Cardiac fibroblast (primary cell): ENCODE measurements at regions not wholly inside any gene's neighbourhood (a gene's known extent, or its start where the extent isn't known, plus 50 kb on each side); places are given as distances from the start of the nearest gene placed in this dataset.

ENCODE experiments used
- DNase-seq, 2 donors: peaks; one replicate each; pipeline versions ENCODE4 v3.0.0 to v3.0.0-alpha.2; 2010; ENCODE audit warnings: low read depth in 2 of 2
- H3K4me3 ChIP-seq, 2 donors: replicated peaks in 1 of 2; 1 replicate in 1 of 2; 2 replicates in 1 of 2; pipeline ENCODE4 v1.5.1; 2011; ENCODE audit warnings: low read depth in 2 of 2, low read length in 2 of 2, mild to moderate bottlenecking in 2 of 2, moderate library complexity in 1 of 2
- TF ChIP-seq, protein P1 (sequence below): IDR thresholded peaks from one replicate; pipeline ENCODE4 v1.5.1; 2011; ENCODE audit warnings: low read depth, mild to moderate bottlenecking, low read length, inconsistent platforms

GRCh38 chr11:116207421-116208141 lies 565.2 kb downstream of the BUD13 start:
- TF ChIP-seq, protein P1, sequence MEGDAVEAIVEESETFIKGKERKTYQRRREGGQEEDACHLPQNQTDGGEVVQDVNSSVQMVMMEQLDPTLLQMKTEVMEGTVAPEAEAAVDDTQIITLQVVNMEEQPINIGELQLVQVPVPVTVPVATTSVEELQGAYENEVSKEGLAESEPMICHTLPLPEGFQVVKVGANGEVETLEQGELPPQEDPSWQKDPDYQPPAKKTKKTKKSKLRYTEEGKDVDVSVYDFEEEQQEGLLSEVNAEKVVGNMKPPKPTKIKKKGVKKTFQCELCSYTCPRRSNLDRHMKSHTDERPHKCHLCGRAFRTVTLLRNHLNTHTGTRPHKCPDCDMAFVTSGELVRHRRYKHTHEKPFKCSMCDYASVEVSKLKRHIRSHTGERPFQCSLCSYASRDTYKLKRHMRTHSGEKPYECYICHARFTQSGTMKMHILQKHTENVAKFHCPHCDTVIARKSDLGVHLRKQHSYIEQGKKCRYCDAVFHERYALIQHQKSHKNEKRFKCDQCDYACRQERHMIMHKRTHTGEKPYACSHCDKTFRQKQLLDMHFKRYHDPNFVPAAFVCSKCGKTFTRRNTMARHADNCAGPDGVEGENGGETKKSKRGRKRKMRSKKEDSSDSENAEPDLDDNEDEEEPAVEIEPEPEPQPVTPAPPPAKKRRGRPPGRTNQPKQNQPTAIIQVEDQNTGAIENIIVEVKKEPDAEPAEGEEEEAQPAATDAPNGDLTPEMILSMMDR: no peak
- no peak for DNase-seq
- H3K4me3 ChIP-seq: no peak overlapping the region

DNA sequence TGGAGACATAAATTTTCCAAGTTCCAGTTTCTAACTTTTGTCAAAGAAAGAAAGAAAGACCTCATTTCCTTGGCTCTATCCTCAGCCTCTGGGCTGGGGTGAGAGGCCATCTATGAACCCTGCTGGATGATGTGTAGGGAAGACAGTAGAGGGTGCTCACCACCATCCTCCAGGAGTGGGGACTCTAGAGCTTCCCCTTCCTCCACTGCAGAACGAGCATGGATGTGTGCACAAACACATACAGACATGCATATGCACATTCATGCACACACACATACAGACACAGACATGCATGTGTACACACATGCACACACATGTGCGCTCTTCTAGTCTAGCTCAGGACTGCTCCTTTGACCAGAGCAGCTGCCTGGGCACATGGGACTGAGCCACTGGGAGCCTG lies 565.8 kb downstream of the BUD13 start:
- no peak for DNase-seq
- no peak overlapping the region for H3K4me3 ChIP-seq
- TF ChIP-seq, protein P1: no peak

- DNase-seq: no peak
- TF ChIP-seq, protein P1: no peak
- no peak overlapping the region for H3K4me3 ChIP-seq
These were observed 569.9 kb downstream of the BUD13 start for GRCh38 chr11:116202922-116203321.

- no peak overlapping the region for H3K4me3 ChIP-seq
- TF ChIP-seq, protein P1: no peak
- no peak for DNase-seq
These were observed 572.2 kb downstream of the BUD13 start for GRCh38 chr11:116200564-116200963.

DNA sequence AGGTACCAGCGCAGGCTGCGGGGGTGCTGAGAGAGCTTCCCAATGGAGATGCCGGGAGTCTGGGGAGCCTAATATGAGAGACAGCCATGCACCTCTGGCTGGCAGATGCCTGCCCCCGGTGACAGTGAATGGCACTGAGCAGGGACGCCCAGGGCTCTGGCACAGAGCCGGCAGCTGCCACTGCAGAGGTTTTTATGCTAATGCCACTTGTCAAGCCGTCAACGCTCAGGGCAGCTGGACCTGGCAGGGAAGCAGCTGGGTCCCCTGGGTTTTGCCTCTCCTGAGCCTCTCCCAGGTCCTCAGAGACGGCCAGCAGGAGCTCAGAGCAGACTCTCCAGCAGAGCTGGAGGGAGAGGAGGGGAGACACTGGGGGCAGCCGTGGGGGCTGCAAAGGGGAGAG lies 573.6 kb downstream of the BUD13 start:
- no peak overlapping the region for H3K4me3 ChIP-seq
- TF ChIP-seq, protein P1: no peak
- DNase-seq: no peak

GRCh38 chr11:116194156-116194904 lies 578.5 kb downstream of the BUD13 start:
- no peak for DNase-seq
- TF ChIP-seq, protein P1: no peak
- no peak overlapping the region for H3K4me3 ChIP-seq
